HG02884 (cell line): ENCODE measurements at regions not wholly inside any gene's neighbourhood (a gene's known extent, or its start where the extent isn't known, plus 50 kb on each side); places are given as distances from the start of the nearest gene placed in this dataset.

Experiments used
- ATAC-seq: cut with Tn5 transposase; IDR thresholded peaks from one replicate; pipeline ENCODE4 v1.9.1; 2021; ENCODE audit warnings: mild to moderate bottlenecking, moderate library complexity; ENCODE audit not compliant: unreplicated experiment

DNA sequence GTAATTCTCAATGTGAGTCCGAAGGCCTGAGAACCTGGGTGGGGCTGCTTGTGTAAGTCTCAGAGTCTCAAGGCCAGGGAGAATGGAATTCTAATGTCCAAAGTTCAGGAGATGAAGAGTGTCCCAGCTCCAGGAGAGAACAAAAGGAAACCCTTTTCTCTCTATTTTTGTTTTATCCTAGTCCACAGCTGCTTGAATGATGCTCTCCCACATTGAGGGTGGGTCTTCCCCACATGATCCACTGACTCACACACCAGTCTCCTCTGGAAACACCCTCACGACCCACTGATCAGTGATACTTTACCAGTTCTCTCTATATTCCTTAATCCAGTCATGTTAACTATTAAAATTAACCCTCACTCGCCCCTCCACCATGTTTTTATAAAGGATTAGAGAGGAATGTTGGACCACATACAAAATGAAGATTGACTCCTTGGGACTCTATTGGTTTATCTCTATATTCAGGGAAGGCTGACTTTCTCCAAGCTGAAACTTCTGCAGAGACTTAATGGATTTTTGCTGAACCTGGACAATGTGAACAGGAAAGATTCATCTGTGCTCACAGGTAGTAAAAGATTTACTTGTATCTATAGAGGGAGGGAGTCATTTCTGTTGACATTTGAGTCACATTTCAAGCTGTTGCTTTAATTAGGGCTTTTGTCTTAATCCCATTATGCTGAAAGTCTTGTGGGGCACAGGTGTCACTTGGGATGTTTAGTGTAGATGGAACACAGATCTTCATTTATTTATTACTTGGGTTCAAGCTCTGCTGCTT, 1061.0 kb upstream of the TMEM132C start:
- ATAC-seq: no peak

- no peak for ATAC-seq
Measured at GRCh38 chr12:127209318-127209717, 1057.7 kb upstream of the TMEM132C start.

DNA sequence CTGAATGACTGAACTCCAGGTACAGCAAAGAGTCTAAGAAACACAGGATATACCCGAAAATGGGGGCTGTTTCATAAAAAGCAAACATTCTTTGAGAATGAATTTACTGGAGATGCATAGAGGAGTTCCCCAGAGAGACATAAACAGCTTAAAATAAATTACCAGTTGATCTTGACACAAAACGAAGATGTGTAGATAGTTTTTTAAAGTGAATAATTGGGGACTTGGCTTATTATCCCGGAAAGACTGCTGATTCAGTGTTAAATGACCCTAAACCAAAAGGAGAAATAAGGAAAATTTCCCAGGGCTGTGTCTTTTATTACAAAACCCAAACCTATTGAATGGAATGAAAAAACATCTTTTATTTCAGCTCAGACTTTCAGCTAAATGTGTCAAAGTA, 1052.8 kb upstream of the TMEM132C start:
- ATAC-seq: no peak

GRCh38 chr12:127223011-127223410, 1044.0 kb upstream of the TMEM132C start:
- no peak for ATAC-seq

GRCh38 chr12:127223731-127224130, 1043.2 kb upstream of the TMEM132C start:
- no peak for ATAC-seq

DNA sequence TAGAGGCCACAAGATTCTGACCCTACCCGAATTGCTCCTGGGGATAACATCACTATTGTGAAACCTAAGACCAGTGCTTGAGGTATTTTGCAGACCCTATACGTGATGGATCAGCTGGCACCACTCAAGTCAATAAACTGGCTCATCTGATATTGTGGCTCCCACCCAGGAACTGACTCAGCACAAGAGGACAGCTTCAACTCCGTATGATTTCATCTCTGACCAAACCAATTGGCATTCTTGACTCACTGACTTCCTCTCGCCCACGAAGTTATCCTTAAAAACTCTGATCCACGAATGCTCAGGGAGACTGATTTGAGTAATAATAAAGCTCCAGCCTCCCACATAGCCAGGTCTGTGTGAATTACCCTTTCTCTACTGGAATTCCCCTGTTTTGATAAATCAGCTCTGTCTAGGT, 1036.1 kb upstream of the TMEM132C start:
- no peak for ATAC-seq

DNA sequence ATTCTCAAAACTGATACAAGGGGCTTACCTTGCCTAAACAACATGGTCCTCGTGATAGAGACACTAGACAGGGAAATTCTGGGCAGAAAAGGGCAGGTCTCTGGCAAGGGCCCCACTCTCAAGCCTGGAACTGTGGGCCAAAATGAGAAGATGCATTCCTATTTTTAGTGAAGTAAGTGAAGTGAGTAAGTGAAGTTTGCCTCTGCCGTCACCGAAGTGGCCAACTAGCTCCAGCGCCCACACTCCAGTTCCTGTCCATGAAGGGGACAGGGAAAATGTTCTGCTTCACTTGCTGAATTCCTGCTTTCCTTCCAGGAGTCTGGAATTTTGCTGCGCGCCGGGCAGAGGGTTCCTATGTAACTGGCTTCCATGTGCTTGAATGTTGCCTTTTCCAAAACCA, 1035.6 kb upstream of the TMEM132C start:
- no peak for ATAC-seq

DNA sequence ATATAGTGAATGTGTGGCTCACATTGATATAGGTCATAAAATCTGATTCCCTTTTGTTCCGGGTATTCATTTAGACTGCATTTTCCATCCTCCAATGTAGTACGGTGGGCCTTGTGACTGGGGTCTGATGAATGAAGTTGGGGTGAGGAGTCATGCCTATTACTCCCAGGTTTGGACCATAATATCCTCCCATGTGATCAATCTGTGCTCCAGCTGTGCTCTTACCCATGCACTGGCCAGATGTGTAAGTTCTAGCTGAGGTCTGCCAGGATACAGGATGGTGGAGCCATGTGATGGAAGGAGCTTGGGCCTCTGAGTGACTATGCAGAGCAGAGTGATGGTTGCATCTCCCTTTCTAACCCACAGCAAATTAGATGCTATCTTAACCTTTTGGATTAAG, 1034.0 kb upstream of the TMEM132C start:
- no peak for ATAC-seq

DNA sequence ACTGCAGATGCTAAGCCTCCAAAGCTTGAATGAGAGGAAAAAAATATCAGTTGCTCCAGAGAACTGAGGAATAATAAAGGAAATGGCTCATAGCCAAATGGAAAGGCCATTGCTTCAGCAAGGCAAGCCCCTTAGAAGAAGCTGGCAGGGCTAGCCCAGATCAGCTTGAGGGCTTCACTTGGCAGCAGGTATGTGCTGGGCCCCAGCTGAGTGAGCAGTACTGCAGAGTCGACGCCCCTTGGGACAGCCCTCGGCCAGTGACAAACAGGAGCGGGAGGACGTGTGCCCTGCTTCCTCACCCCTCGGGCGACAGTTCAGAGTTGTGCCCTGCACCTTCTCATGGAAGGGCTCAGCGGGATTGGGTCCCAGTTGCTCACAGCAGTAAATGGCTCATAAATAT, 1031.2 kb upstream of the TMEM132C start:
- no peak for ATAC-seq

GRCh38 chr12:127236491-127236890, 1030.5 kb upstream of the TMEM132C start:
- no peak for ATAC-seq

GRCh38 chr12:127237151-127237550, 1029.8 kb upstream of the TMEM132C start:
- no peak for ATAC-seq

DNA sequence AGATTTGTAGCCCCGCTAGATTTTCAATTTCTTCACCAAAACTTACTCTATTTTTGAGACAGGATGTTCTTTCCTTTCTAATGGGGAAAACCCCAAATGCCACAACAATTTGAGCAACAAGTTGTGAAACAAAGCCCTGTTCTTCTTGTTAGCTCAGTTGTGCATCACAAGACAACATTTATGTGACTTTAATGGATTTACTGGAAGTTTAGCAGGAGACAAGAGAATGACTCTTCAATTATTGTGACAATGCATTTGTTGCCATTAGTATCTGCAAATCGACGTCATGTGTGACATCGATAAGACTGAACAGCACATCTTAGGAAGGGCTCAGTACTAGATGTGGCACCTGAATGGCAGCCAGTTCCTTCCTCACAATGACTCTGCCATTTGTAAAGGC, 1028.9 kb upstream of the TMEM132C start:
- ATAC-seq: no peak

DNA sequence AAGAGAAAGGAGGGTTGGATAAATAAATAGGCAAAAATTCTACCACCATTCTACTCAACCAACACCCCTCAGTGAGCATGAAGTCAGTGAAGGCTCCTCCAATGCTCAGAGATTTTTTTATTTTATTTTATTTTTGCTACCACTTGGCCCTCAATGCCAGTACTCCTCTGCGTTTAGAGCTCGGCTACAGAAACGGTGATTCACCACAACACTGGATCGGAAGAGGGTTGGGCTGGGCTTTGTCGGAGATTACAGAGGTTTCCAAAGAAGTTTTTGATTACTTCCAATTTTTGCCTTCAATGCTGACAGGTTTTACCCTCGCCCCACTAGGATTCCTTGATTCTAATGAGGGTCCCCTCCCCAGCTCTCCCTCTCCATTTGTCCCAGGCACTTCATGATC, 1027.2 kb upstream of the TMEM132C start:
- ATAC-seq: no peak

DNA sequence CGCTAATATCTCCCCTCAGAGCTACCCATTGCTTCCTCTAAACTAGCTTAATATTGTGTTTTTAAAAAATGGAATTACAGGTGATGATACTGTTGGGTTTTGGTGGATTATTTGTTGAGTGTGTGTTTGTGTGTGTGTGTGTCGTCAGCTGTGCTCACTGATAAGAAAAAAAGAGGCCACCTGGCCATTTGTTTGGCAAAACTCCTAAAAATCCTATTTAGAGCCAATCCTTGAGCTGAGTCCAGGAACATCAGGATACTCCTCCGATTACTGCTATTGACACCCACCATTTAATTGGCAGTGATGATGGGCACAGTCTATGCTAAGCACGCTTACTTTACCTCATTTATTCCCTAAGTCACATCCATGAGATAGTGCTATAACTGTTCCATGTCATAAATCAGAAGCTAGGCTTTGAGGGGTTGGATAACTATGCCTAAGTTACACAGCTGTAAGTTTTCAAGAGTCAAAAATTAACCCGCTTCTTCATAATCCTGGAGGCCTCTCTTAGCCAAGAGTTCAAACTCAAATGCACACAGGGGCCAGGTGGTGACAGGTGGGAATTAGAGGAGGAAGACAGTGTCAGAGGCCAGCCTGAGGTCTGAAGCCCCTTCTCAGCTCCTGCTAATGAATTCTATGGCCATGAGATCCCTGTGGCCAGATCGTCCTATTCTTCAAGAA, 1026.6 kb upstream of the TMEM132C start:
- no peak for ATAC-seq

GRCh38 chr12:127241072-127241817, 1025.7 kb upstream of the TMEM132C start:
- no peak for ATAC-seq

DNA sequence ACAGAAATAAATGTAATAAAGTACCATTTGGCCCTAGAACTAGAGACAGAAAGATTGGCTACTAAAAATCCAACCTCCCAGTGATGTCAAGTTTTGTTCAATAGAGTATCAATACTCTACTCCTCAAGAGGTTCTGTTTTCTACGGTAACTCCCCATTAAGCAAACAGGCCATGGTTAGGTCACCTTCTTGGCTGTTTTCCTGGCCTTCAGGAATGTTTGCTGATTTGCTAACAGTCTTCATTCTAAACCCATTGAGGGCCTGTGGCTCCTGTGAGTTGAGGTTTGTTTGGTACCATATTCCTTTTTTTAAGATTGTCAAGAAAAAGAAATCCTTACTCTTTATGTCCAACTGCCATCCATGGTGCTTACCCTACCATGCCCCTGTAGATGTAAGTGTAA, 1022.0 kb upstream of the TMEM132C start:
- no peak for ATAC-seq

GRCh38 chr12:127245437-127245836, 1021.5 kb upstream of the TMEM132C start:
- ATAC-seq: no peak

GRCh38 chr12:127247937-127248336, 1019.0 kb upstream of the TMEM132C start:
- ATAC-seq: no peak

DNA sequence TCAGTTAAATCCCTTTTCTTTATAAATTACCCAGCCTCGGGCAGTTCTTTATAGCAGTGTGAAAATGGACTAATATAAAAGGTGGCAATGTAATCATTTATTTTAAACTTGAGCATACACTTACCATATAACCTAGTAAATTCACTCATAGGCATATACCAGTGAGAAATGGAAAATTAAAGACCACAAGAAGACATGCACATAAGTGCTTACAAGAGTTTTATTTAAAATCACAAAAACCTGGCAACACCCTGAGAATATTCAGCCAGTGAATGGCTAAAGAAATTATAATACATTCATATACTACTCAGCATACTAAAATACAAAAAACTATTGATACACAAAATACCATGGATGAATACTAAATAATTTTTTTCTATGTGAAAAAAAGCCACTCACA, 1017.5 kb upstream of the TMEM132C start:
- no peak for ATAC-seq

DNA sequence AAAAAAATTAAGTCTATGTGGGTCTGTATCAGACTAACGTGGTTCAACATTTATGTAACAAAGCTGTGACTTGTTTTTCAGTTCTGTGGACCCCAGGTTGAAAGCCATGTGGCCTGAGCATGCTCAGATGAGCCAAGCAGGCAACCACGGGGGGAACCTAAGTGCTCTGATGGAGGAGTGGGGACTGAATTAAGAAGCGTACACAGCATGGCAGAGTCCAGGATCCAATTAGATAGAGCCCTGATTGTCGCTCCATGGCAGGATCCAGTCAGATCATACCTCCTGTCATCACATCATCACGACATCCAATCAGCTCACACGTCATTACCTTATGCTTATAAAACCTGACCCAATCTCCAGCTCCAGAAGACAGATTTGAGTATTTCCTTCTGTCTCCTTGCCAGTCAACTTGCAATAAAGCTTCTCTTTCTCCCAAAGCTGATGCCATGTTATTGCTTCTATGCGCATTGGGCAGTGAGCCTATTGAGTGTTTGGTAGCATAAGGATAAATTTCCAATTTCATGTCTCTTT, 1013.1 kb upstream of the TMEM132C start:
- no peak for ATAC-seq

- no peak for ATAC-seq
Measured at GRCh38 chr12:127254420-127254955, 1012.5 kb upstream of the TMEM132C start.
